ENCODE measurements at regions not wholly inside any gene's neighbourhood (a gene's known extent, or its start where the extent isn't known, plus 50 kb on each side); places are given as distances from the start of the nearest gene placed in this dataset.
"Not testable (repeated sequence)": the region's sequence is repeated elsewhere in the genome, so short reads cannot be mapped to it uniquely, and the experiment has no call there.

DNA sequence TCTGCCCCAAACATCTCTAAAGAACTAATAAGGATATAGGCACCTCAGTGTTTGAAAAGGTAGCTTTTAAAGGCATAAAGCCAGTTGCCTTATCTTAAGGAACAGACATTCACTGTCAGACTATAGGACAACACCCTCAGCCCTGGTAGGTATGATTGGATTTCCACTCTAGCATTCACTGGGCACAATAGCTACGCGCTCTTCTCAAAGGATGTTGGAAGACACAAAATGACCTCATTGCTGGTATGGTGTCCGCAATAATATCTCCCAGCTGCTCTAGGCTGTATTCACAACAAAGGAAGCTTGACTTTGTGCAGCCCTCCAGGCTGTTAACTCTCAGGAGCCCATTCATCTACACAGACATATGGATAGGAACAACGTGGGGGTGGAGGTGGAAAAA is 119.4 kb upstream of the CXADR start:
- DNase-seq (ENCODE audit: low read depth in 2 of 2), result no peak

DNA sequence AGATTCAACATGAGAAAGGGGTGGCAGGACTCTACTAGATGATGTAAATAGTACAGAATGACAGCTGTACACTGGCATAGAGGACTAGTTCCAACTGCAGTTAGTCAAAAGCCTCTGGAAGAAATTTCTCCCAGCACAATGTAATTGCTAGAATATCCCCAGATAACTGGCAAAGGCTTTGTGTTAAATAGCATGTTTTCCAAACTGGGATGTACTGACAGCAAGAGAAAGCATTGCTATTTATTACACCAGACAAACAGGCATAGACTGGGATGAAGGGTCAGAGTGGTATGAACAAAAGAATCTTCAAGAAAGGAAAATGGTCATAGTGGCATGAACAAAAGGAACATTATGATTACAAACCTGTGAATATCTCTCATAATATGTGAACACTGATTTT is 115.9 kb upstream of the CXADR start:
- DNase-seq (ENCODE audit: low read depth in 2 of 2), result no peak

DNA sequence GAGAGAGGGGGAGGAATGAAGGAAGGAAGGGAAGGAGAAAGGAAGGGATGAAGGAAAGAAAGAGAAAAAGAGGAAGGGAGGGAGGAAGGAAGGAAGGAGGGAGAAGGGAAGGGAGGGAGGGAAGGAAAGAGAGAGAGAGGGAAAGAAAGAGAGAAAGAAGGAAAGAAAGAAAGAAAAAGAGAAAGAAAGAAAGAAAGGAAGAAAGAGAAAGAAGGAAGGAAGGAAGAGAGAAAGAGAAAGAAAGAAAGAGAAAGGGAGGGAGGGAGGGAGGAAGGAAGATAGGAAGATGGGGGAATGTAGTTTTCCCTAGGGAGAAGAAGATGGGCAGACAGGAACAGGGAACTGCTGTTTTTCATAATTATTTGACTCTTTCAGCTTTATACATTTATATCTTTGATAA is 115.1 kb upstream of the CXADR start:
- DNase-seq (ENCODE audit: low read depth in 2 of 2), result no peak

DNA sequence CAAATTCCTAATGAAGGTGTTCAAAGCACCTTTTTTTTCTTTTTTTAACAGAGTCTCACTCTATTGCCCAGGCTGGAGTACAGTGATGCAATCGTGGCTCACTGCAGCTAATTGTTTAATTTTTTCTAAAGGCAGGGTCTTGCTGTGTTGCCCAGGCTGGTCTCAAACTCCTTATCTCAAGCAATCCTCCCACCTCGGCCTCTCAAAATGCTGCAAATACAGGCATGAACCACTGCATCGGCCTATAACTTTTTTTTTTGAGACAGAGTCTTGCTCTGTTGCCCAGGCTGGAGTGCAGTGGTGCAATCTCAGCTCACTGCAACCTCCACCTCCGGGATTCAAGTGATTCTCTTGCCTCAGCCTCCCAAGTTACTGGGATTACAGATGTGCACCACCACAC is 113.9 kb upstream of the CXADR start:
- not testable (repeated sequence) for DNase-seq (ENCODE audit: low read depth in 2 of 2)

DNA sequence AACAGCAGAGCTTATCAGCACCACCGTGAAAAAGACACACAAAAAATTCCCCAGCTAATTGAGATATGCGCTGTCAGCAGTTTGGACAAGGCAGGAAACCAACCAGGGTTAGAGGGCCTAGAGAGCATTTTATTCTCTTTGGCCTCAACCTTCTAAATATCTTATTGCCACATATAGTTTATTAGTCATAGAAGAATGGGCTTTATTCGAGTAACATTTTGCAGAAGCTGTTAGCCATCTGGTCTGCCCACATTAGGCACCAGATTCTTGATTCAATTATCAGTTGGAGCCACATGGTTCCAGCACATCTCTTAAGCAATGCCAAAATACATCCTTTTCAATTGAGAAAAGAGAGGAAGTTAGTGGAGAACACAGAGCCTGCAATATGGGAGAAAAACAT is 109.9 kb upstream of the CXADR start:
- DNase-seq (ENCODE audit: low read depth in 2 of 2), result no peak

DNA sequence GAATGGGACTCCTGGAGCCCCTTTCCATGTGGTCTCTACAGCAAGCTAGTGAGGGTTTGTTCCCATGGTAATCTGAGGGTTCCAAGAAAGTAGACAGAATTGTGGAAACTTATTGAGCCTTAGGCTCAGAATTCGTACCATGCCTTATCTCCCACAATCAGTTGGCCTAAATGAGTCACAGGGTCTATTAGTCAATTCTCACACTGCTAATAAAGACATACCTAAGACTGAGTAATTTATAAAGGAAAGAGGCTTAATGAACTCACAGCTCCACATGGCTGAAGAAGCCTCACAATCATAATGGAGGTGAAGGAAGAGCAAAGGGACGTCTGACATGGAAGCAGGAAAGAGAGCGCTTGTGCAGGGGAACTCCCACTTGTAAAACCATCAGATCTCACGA is 106.6 kb upstream of the CXADR start:
- no peak for DNase-seq (ENCODE audit: low read depth in 2 of 2)

DNA sequence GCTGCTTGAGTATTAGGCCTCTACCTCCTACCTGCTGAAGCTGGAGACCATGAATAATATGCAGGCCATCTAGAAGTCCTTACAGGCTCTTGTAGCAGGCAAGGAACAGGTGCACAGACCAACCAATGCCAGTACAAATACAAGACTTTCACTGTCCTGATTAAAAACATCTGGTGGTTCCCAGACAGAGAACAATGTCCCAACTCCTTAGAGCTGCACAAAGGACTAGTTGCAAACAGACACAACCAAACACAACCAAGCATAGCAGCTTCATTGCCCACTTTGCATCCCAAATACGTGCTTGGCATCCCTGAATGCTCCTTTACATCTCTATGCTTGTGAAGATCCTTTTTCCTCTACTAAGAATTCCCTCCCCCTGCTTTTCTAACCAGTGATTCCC is 98.1 kb upstream of the CXADR start:
- no peak for DNase-seq (ENCODE audit: low read depth in 2 of 2)

DNA sequence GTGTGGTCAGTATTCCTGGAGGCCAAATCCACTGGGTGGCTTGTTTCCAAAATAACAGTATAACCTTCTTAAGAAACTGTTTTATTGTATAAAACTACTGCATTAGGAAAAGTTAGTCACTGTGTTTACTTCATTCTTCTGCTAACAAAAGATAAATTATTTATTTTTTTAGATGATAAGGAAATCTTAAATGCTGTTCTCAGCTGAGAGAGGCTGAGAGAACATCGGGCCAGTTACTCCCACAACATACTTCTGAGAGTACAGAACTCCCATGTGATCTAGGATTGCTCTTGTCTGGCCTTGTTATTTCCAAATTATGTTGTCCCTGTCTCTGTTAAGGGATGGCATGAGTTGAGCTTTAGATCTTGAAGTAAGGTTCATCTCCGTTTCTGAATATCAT is 96.7 kb upstream of the CXADR start:
- DNase-seq (ENCODE audit: low read depth in 2 of 2), result no peak

DNA sequence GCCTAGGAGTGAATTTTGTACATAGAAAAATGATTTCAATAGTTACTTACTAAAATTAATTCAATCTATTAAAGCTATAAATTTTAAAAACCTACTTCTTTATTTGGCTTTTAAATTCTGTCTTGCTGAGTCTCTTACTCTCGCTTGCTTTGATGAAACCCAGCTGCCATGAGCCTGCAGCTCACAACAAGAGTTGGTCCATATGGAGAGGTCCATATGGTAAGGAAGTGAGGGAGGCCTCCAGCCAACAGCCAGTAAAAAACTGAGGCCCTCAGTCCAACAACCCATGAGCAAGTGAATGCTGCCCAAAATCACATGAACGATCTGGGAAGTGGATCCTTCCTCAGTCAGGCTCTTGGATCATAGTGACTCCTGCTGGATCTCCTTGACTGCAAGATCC is 89.9 kb upstream of the CXADR start:
- no peak for DNase-seq (ENCODE audit: low read depth in 2 of 2)

DNA sequence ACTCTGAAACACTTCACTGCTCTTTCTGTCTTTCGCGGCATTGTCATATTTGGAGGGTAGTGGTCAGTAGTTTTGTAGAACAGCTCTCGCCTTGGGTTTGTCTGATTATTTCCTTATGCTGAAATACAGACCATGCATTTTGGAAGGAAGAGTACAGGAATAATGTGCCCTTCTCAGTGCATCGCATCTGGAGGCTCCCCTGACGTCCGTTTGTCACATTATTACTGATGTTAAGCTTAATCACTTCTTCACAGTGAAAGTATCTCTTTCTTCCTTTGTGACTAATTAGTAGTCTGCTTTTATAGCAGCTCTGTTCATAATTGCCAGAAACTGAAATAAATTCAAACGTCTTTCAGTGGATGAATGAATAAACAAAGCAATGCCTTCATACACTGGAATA is 85.7 kb upstream of the CXADR start:
- no peak for DNase-seq (ENCODE audit: low read depth in 2 of 2)

DNA sequence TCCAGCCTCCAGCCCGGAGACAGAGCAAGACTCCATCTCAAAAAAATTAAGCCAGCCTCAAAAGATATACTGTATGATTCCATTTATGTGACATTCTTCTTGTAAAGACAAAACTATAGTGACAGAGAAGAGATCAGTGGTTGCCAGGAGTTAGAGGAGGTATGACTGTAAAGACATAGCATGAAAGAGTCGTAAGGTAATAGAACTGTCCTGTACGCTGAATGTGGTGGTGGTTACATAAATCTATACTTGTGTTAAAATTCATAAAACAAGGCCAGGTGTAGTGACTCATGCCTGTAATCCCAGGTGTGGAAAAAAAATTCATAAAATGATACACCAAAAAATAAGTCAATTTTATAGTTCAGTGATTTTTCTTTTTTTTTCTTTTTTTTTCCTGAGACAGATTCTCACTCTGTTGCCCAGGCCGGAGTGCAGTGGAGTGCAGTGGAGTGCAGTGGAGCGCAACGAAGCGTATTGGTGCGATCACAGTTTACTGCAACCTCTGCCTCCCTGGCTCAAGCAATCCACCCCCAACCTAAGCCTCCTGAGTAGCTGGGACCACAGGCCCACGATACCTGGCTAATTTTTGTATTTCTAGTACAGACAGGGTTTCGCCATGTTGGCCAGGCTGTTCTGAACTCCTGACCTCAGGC is 84.9 kb upstream of the CXADR start:
- no peak for DNase-seq (ENCODE audit: low read depth in 2 of 2)

DNA sequence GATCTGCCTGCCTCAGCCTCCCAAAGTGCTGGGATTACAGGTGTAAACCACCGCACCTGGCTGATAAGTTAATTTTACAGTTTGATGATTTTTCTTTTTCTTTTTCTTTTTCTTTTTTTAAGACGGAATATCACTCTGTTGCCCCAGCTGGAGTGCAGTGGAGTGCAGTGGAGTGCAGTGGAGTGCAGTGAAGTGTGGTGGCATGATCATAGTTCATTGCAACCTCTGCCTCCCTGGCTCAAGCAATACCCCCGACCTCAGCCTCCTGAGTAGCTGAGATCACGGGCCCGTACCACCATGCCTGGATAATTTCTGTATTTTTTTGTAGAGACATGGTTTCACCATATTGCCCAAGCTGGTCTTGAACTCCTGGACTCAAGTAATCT is 84.4 kb upstream of the CXADR start:
- DNase-seq (ENCODE audit: low read depth in 2 of 2), result no peak

DNA sequence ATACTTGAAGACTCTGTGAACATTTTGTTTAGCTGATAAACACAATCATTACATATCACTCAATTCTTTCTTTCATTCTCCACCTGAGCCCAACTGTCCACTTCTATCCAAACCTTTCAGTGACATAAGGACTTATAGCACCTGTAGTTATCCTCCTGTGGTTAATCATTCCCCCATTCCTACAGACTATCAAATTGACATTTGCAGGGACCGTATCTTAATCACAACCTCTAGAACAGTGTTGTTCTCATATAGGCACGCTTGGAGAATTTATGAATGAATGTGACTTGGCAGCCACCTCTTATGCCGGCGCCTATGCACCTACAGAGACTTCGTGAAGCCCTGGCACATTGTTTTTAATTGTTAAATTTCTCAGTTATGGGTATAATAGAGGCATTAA is 83.9 kb upstream of the CXADR start:
- no peak for DNase-seq (ENCODE audit: low read depth in 2 of 2)

DNA sequence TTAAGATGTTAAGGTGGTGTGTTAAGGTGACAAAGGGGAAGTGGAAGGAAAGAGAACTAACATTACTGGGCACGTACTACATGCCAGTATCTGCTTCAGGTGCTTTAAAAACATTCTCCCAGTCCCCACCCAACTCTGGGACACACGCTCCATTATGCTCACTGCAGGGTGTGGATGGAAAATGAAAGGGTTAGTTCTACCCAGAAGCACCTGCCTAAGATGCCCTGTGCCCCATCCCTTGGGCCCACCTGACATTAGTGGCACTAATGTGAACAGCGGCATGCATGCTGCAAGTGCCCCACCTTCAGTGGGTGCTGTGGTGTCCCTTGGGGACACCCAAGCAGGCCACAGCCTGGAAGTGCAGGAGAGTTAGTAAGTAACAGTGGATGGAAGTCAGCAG is 82.9 kb upstream of the CXADR start:
- DNase-seq (ENCODE audit: low read depth in 2 of 2), result no peak

DNA sequence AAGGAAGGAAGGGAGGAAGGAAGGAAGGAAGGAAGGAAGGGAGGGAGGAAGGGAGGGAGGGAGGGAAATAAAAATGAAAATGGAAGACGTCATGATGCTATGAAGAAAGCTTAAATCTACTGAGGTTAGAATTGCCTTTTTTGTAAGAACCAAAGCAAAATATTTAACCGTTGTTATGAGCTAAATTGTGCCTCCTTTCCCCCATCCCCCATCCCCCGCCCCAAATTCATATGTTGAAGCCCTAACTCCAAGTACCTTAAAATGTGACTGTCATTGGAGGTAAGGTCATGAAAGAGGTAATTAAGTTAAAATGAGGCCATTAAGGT is 80.1 kb upstream of the CXADR start:
- no peak for DNase-seq (ENCODE audit: low read depth in 2 of 2)

DNA sequence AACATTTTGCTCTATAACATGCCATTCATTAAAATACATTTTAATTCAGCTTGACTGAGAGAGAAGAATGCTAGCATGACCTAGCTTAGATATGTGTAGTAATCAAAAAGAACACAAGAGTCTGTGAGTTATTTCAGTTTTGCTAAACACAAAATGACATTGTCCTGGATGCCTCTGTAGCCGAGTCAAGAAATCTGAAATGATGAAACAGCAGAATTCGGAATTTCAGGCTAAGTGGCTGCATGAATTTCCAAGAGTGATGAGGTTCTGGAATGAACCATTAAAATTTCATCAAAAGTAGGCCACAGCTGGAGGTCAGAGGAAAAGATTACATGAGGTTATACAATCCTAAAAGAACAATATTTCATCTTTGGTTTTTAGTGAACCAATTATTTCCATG is 79.1 kb upstream of the CXADR start:
- no peak for DNase-seq (ENCODE audit: low read depth in 2 of 2)

DNA sequence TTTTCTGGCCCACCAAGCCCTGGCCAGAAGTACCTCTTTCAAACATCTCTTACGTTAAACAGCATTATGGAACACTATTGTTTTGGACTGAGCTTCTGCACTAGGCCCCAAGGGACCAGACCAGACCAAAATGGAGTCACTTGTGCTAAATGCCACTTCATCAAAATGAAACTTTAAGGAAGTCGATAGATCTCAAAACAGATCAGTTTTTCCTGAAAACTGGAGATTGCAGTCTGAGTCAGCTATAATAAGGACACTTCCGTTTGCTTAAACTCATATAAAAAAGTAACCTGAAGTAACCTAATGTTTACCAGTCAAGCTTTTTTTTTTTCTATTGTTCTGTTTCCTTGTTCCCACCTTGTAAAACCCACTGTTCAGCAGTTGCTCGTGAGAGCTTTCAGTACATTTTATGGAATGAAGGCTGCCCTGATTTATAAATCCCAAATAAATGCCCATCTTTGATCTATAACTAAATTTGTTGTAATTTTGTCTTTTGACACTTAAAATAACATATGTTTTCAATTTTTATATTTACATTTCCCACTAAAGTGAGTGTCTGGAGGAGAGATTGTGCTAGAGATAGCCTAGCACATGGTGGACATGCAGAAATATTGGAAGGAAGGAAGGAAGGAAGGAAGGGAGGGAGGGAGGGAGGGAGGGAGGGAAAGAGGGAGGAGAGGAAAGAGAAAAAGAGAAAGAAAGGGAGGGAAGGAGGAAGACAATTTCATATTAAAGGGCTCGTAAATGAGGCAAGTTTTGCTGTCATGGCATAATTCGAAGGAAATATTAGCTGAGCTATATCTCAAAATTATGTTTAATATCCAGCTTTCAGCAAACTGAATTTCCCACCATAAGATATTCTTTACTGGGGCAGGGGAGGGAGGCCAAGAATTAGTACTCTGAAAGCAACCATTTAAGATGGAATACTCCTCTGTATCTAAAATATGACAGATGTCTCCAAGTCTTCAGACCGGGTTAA is 77.0 kb upstream of the CXADR start:
- DNase-seq (ENCODE audit: low read depth in 2 of 2), result no peak

DNA sequence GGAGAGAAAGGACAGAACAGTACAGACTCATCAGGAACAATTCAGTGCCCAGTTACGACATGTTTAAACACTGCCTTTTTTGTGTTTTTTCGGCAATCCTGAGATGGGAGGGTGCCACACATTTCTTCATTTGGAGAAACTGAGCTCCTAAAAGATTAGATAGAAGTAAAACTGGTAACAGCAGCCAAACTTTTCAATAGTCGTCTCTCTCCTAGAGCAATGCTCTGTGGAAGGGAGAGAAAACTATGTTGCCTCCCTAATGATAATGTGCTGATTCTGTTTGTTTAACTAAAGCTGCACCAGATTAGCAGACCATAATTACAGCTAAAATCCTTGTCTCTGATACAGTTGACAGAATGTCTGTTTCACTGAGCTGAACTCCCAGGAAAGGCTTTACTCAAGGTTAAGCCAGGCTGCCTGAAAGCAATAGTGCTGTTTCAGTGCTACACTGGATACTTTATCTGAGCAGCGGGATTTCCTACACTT is 76.2 kb upstream of the CXADR start:
- no peak for DNase-seq (ENCODE audit: low read depth in 2 of 2)

DNA sequence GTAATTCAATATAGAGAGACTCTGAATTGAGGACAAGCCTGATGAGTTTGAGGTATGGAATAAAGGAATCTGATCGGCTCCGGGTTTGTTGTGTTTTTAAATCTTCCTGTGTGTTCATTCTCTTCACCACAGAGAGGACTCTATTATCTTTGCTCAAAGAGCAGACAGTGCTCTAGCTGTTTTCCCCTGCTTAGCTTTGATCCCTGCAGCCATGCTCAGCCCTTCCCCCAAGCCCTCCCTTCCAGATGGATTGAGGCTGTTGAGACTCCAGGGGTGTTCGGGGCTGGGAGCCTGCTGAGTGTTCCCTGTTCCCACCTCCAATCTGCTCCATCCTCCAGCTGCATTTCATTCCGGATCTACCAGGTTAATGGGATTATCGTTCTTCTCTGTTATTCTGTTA is 74.2 kb upstream of the CXADR start:
- no peak for DNase-seq (ENCODE audit: low read depth in 2 of 2)

DNA sequence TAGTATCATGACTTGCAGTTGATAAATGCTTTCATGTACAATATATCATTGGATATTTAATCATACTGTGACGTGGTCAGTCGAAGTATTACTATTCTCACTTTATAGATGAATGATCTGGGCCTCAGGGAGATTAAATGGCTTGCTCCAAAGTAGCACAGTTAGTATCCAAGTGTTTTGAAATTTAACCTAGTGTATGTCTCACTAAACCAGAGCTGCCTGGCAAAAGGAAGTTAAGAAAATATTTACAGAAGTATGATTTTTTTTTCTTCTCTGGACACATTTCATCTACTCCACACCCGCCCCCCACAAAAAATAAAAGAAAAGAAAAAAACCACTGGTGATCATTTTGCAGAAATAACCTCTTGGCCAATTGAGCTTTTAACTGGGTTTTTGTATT is 71.9 kb upstream of the CXADR start:
- no peak for DNase-seq (ENCODE audit: low read depth in 2 of 2)

DNA sequence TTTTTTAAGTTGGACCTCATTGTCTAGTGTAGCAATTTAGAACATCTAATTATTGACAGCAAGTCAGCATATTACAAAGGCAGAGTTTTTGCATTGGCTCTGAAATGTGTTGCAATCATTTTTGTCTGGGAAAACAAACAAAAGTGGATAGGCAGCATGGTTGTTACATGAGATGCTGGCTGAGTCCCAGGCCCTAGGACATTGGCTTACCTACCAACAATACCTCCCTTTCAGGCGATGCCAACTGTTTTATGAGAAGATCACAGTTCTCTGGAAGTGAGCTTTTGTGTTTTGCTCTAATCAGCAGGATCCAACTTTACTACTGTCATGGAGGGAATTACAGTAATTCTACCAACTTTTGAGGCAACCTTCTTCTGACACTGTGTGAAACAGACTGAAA is 71.5 kb upstream of the CXADR start:
- DNase-seq (ENCODE audit: low read depth in 2 of 2), result no peak

DNA sequence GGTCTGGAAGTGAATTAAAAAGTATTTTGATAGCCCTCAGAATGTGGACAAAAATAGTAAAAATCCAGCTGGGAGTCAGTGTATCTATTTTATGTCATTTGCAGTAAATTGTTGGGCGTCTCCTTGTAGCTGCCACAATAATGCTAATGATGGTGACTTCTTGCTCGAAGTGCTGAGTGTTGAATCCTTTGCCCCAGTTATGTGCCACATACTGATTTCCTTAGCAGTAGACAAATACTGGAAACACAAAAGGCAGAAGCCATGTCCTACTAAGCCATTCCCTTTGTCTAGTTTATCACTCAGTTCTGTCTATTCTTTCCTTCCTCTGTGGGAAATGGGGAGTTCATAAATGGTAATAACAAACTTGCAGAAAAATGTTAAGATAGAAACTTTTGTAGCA is 70.7 kb upstream of the CXADR start:
- DNase-seq (ENCODE audit: low read depth in 2 of 2), result no peak

DNA sequence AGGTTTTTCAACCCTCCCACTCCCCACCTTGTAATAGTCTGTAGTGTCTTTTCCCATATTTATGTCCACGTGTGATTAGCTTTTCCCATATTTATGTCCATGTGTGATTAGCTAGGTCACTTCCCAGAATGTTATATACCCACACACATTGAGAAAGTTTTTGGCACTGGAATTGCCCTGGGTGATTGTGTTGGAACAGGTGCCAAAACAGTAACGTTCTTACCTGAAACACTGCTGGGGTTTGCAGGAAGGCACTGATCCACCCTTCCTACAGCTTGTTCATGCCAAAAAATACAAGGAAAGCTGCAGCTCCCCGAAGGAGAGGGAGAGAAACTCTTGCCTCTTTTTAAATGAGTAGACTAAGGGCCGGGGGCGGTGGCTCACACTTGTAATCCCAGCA is 68.0 kb upstream of the CXADR start:
- no peak for DNase-seq (ENCODE audit: low read depth in 2 of 2)

DNA sequence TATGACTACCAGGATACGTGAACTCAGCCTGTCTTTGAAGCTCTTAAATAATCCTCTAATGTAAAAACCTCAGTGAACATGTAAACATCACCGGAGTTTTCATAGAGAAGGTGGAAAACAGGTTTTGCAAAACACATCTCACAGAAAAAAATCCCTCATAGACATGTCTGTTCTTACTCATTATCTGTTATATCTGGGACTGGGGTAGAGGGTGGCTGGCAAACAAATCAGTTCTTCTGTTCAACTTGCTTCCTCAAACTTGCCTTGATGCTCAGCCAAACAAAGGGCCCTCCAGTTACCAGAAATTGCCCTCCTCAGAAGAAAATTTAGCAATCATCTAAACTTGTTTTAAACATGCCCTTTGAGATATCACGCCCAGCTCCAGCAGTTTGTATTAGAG is 66.1 kb upstream of the CXADR start:
- DNase-seq (ENCODE audit: low read depth in 2 of 2), result no peak

Data from activated CD8-positive, alpha-beta memory T cell treated with anti-CD3 and anti-CD28 coated beads for 4 hours (primary cell).